CD4-positive, alpha-beta T cell (primary cell): ENCODE measurements at regions not wholly inside any gene's neighbourhood (a gene's known extent, or its start where the extent isn't known, plus 50 kb on each side); places are given as distances from the start of the nearest gene placed in this dataset.

Experiments
- ATAC-seq: fragments of 200-7000 bp; cut with Tn5 transposase; one replicate; pipeline ENCODE4 v1.10.0; 2022; ENCODE audit warnings: mild to moderate bottlenecking; ENCODE audit not compliant: poor library complexity
- CTCF ChIA-PET: fragments of 350-600 bp; sonication (Branson Sonifier 250); formaldehyde crosslinking; loops from one replicate; lab custom pipeline; 2021; ENCODE audit warnings: antibody characterized with exemption, inconsistent platforms; lab: Charles Lee
- POLR2A ChIA-PET: fragments of 350-600 bp; sonication (Branson Sonifier 250); formaldehyde crosslinking; loops from one replicate; lab custom pipeline; 2021; ENCODE audit warnings: antibody characterized with exemption, inconsistent platforms; lab: Charles Lee
- DNase-seq, 14 experiments: peaks; one replicate each; pipeline ENCODE4 v3.0.0-alpha.2; 2013 to 2020; ENCODE audit warnings: mixed read lengths in 2 of 14
- H3K27ac ChIP-seq, 2 donors: one replicate each; pipeline versions ENCODE4 v1.5.1 to v1.7.0; 2013; ENCODE audit warnings: low read length in 2 of 2, low read depth in 1 of 2, mild to moderate bottlenecking in 1 of 2
- H3K27me3 ChIP-seq, 2 experiments: 1 replicate in 1 of 2; 2 replicates in 1 of 2; pipeline versions ENCODE4 v1.6.1 to v1.7.0; 2013; ENCODE audit warnings: low read length in 2 of 2, control low read depth in 1 of 2, mild to moderate bottlenecking in 1 of 2, moderate library complexity in 1 of 2; ENCODE audit not compliant: insufficient read depth in 2 of 2, control insufficient read depth in 1 of 2
- H3K36me3 ChIP-seq: one replicate; pipeline ENCODE4 v1.6.1; 2013; ENCODE audit warnings: low read length, control low read depth; ENCODE audit not compliant: insufficient read depth
- H3K4me1 ChIP-seq: one replicate; pipeline ENCODE4 v1.6.1; 2013; ENCODE audit warnings: low read length, control low read depth; ENCODE audit not compliant: insufficient read depth
- H3K4me3 ChIP-seq: one replicate; pipeline ENCODE4 v1.5.1; 2013; ENCODE audit warnings: mild to moderate bottlenecking, low read length, moderate library complexity
- H3K9me3 ChIP-seq, 2 experiments: 1 replicate in 1 of 2; 2 replicates in 1 of 2; pipeline versions ENCODE4 v1.6.1 to v1.7.0; 2013; ENCODE audit warnings: low read length in 2 of 2, mild to moderate bottlenecking in 2 of 2, control low read depth in 1 of 2, moderate library complexity in 1 of 2; ENCODE audit not compliant: control insufficient read depth in 1 of 2, insufficient read depth in 1 of 2
- H3K27ac Mint-ChIP-seq: one replicate; pipeline ENCODE4 v1.8.0; 2020; ENCODE audit warnings: mixed read lengths
- H3K27me3 Mint-ChIP-seq: one replicate; pipeline ENCODE4 v1.8.0; 2021; ENCODE audit warnings: mixed read lengths
- H3K36me3 Mint-ChIP-seq: one replicate; pipeline ENCODE4 v1.8.0; 2021; ENCODE audit warnings: low read depth, mixed read lengths
- H3K4me1 Mint-ChIP-seq: one replicate; pipeline ENCODE4 v1.8.0; 2021; ENCODE audit warnings: low read depth, mixed read lengths
- H3K4me3 Mint-ChIP-seq: one replicate; pipeline ENCODE4 v1.8.0; 2020; ENCODE audit warnings: mild to moderate bottlenecking, mixed read lengths
- H3K9me3 Mint-ChIP-seq: one replicate; pipeline ENCODE4 v1.8.0; 2020; ENCODE audit warnings: mixed read lengths
- intact Hi-C, 2 experiments: fragments of 100-400 bp; cut with DNase I in 1 of 2; cut with micrococcal nuclease in 1 of 2; formaldehyde crosslinking; loops; one replicate each; pipeline versions ENCODE4 v1.15.1 to v1.9.0; 2023 to 2025; cut with DNase I, micrococcal nuclease
- TF ChIP-seq, protein P1 (sequence below): fragments of 200-600 bp; IDR thresholded peaks from one replicate; pipeline ENCODE4 v1.8.0; 2022; ENCODE audit warnings: antibody characterized with exemption, mild to moderate bottlenecking

DNA sequence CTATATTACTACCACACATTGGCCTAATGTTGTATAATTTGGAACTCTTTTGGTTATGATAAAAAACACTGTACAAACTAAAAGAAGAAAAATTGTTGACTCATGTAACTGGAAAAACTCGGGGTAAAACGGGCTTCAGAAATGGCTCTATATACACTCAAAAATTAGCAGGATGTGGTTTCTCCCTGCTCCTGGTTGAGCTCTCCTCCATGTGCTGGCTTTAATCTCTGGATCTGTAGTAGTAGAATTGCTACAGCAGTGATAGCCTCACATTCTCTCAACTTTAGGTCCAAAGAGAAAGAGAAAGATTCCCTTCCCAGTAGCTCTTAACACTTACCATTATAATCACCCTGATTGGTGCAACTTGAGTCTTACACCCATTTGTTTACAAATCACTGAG lies 274.9 kb upstream of the GALNT5 start:
- CTCF ChIA-PET: interaction anchor here (0.5 to 0.6 kb wide), 2 partner anchors 196 to 1004 kb away, joined by 4 read pairs; no protein-coding TSS in a partner anchor
- ATAC-seq: no peak
- no peak overlapping the region for H3K27ac Mint-ChIP-seq
- no peaks in the 10 kb centered on the region for H3K4me1 ChIP-seq
- H3K36me3 Mint-ChIP-seq: no peaks in the 10 kb centered on the region
- H3K27me3 ChIP-seq: no peaks in the 10 kb centered on the region
- H3K4me3 ChIP-seq: no peak overlapping the region
- no peak for DNase-seq
- no peaks in the 10 kb centered on the region for H3K9me3 ChIP-seq
- POLR2A ChIA-PET: no interaction called here
- intact Hi-C loops: no loop called here
- H3K4me1 Mint-ChIP-seq: no peaks in the 10 kb centered on the region
- H3K27me3 Mint-ChIP-seq: no peaks in the 10 kb centered on the region
- no peaks in the 10 kb centered on the region for H3K36me3 ChIP-seq
- H3K9me3 Mint-ChIP-seq: no peaks in the 10 kb centered on the region
- H3K27ac ChIP-seq: no peak overlapping the region
- TF ChIP-seq, protein P1, sequence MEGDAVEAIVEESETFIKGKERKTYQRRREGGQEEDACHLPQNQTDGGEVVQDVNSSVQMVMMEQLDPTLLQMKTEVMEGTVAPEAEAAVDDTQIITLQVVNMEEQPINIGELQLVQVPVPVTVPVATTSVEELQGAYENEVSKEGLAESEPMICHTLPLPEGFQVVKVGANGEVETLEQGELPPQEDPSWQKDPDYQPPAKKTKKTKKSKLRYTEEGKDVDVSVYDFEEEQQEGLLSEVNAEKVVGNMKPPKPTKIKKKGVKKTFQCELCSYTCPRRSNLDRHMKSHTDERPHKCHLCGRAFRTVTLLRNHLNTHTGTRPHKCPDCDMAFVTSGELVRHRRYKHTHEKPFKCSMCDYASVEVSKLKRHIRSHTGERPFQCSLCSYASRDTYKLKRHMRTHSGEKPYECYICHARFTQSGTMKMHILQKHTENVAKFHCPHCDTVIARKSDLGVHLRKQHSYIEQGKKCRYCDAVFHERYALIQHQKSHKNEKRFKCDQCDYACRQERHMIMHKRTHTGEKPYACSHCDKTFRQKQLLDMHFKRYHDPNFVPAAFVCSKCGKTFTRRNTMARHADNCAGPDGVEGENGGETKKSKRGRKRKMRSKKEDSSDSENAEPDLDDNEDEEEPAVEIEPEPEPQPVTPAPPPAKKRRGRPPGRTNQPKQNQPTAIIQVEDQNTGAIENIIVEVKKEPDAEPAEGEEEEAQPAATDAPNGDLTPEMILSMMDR: no peak
- H3K4me3 Mint-ChIP-seq: no peak overlapping the region

DNA sequence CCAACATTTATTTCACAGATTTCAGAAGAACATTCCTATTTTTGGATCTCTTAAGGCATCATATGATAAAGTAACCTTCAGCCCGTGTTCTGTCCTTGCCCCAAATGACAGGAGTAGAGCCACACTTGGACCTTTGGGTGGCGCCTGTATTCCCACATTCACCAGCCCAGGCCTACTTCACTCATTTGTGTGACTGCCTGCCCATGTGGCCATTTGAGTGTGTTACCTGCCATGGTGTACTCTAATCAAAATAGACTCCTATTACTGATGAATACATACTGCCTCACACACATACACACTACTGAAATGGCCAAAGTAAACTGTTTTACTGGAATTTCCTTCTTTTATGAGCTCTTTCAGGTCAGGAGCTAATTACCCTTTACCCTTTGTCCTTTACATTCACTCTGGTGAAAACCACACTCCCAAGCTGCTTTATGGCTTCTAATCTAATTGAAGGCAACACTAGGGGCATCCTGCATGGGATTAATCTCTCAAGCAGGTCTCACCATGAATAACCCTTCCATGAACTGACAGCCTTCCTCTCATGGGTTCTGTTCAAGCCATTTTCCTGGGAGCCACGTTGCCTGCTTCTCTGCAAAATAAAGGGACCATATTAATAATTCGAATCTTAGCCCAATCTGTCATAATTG lies 271.0 kb upstream of the GALNT5 start:
- Mint-ChIP-seq H3K27me3 (no peaks in the 10 kb centered on the region), H3K4me1 (no peaks in the 10 kb centered on the region), H3K4me3 (no peak overlapping the region), H3K27ac (no peak overlapping the region), H3K36me3 (no peaks in the 10 kb centered on the region), H3K9me3 (no peaks in the 10 kb centered on the region)
- Histone ChIP-seq H3K4me3 (no peak overlapping the region), H3K27me3 (no peaks in the 10 kb centered on the region), H3K9me3 (no peaks in the 10 kb centered on the region), H3K27ac (no peak overlapping the region), H3K36me3 (no peaks in the 10 kb centered on the region), H3K4me1 (no peaks in the 10 kb centered on the region)
- POLR2A ChIA-PET: no interaction called here
- intact Hi-C loops: no loop called here
- no peak for ATAC-seq
- TF ChIP-seq, protein P1: no peak
- CTCF ChIA-PET: no interaction called here
- DNase-seq: no peak

DNA sequence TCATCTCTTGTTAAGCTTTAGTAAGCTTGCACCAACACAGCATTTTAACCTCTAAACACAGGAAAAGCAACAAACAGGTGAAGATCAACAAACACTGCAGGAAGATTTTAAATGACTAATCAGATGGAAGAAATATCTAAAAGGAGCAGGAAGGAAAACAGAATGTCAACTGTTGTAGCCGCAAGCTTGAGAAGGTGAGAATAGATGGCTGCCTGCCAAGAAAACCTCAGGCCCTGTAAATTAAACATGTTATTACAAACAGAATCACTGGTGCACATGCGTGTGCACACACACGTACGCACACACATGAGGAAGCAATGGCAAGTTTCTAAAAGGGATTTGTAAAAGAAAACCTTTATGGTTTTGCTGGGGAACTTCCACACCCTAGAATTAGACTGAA lies 257.8 kb upstream of the GALNT5 start:
- Mint-ChIP-seq H3K4me1 (no peaks in the 10 kb centered on the region), H3K4me3 (no peak overlapping the region), H3K36me3 (no peaks in the 10 kb centered on the region), H3K27me3 (no peaks in the 10 kb centered on the region), H3K27ac (no peak overlapping the region), H3K9me3 (no peaks in the 10 kb centered on the region)
- ATAC-seq (no peak), DNase-seq (no peak)
- Histone ChIP-seq H3K9me3 (no peaks in the 10 kb centered on the region), H3K4me3 (no peak overlapping the region), H3K36me3 (no peaks in the 10 kb centered on the region), H3K27me3 (no peaks in the 10 kb centered on the region), H3K27ac (no peak overlapping the region), H3K4me1 (no peaks in the 10 kb centered on the region)
- ChIA-PET CTCF (no interaction called here), POLR2A (no interaction called here)
- intact Hi-C loops: no loop called here
- TF ChIP-seq, protein P1: no peak
